ENCODE measurements at regions not wholly inside any gene's neighbourhood (a gene's known extent, or its start where the extent isn't known, plus 50 kb on each side); places are given as distances from the start of the nearest gene placed in this dataset.

- TF ChIP-seq CTCF (conservative IDR thresholded peaks at IDR 0.05 in 1 of 2, IDR thresholded peaks at IDR 0.05 in 1 of 2; ENCODE audit: low read depth in 1 of 2, low read length in 2 of 2) (no peak), EZH2 (IDR thresholded peaks at IDR 0.05; ENCODE audit: low read length, missing control alignments) (no peak)
Observed at GRCh38 chr1:55774446-55774845, 559.3 kb upstream of the USP24 start.
